Stomach (tissue), 8 donors: ENCODE measurements at regions not wholly inside any gene's neighbourhood (a gene's known extent, or its start where the extent isn't known, plus 50 kb on each side); places are given as distances from the start of the nearest gene placed in this dataset.

ENCODE experiments used
- DNase-seq, 2 donors: peaks; one replicate each; pipeline versions ENCODE4 v3.0.0 to v3.0.0-alpha.2; 2013 to 2019
- H3K27ac ChIP-seq, 5 donors: fragments of 200-600 bp in 4 of 5; sonication (generic) in 4 of 5; one replicate each; pipeline ENCODE4 v1.5.1; 2013 to 2019; ENCODE audit warnings: mild to moderate bottlenecking in 1 of 5, moderate library complexity in 1 of 5
- H3K27me3 ChIP-seq, 3 donors: fragments of 200-600 bp; sonication (generic); one replicate each; pipeline ENCODE4 v1.5.1; 2017 to 2019; ENCODE audit warnings: mixed run types in 1 of 3
- H3K36me3 ChIP-seq, 4 donors: fragments of 200-600 bp; sonication (generic); 1 replicate in 3 of 4; 2 replicates in 1 of 4; pipeline ENCODE4 v1.5.1; 2016 to 2019
- H3K4me1 ChIP-seq, 4 donors: fragments of 200-600 bp; sonication (generic); one replicate each; pipeline ENCODE4 v1.5.1; 2016 to 2019
- H3K4me3 ChIP-seq, 4 donors: fragments of 200-600 bp; sonication (generic) in 3 of 4; one replicate each; pipeline ENCODE4 v1.5.1; 2016 to 2019; ENCODE audit warnings: mild to moderate bottlenecking in 1 of 4
- H3K9me3 ChIP-seq, 4 donors: fragments of 200-600 bp; sonication (generic); one replicate each; pipeline ENCODE4 v1.5.1; 2016 to 2019
- EP300 ChIP-seq: sonication (generic); formaldehyde crosslinking; IDR thresholded peaks from one replicate; pipeline ENCODE4 v1.6.1; 2017; ENCODE audit warnings: antibody characterized with exemption
- POLR2A ChIP-seq, 4 donors: fragments of 450-650 bp; IDR thresholded peaks; one replicate each; pipeline ENCODE4 v1.6.1; 2016; ENCODE audit warnings: antibody characterized with exemption in 4 of 4, control low read depth in 2 of 4, mild to moderate bottlenecking in 1 of 4, moderate library complexity in 1 of 4
- POLR2AphosphoS5 ChIP-seq, 3 donors: sonication (generic); formaldehyde crosslinking; IDR thresholded peaks; one replicate each; pipeline ENCODE4 v1.6.1; 2016; ENCODE audit warnings: antibody characterized with exemption in 3 of 3
- WGBS, 5 donors: extraction: QIAGEN DNeasy Blood & Tissue Kit in 3 of 5; methylation state at CpG; one replicate each; pipeline versions ENCODE4 v1.1.5 to v1.1.7; 2013 to 2018; 5-methylcytosine and 5-hydroxymethylcytosine counted together
- intact Hi-C: fragments of 100-400 bp; cut with DNase I; formaldehyde crosslinking; loops from one replicate; pipeline ENCODE4 v1.15.1; 2023; ENCODE audit warnings: low total_unique reads
- TF ChIP-seq, protein P1 (sequence below), 7 experiments: fragments of 450-650 bp in 4 of 7; fragments of 200-600 bp in 3 of 7; sonication (generic) in 3 of 7; IDR thresholded peaks; one replicate each; pipeline ENCODE4 v1.5.1; 2016 to 2019; ENCODE audit warnings: antibody characterized with exemption in 7 of 7, control low read depth in 2 of 7, mild to moderate bottlenecking in 1 of 7
- donor health status: healthy with polysubstance abuse.
- donor health status: Bipolar disorder and iron deficiency.
- donor health status: healthy.

- DNase-seq = no peak
- H3K4me1 ChIP-seq = no peaks in the 10 kb centered on the region
- 67 to 75% (median 69%) methylated on average over 4 of the region's 4 CpGs for WGBS, 5 donors
- TF ChIP-seq, protein P1, sequence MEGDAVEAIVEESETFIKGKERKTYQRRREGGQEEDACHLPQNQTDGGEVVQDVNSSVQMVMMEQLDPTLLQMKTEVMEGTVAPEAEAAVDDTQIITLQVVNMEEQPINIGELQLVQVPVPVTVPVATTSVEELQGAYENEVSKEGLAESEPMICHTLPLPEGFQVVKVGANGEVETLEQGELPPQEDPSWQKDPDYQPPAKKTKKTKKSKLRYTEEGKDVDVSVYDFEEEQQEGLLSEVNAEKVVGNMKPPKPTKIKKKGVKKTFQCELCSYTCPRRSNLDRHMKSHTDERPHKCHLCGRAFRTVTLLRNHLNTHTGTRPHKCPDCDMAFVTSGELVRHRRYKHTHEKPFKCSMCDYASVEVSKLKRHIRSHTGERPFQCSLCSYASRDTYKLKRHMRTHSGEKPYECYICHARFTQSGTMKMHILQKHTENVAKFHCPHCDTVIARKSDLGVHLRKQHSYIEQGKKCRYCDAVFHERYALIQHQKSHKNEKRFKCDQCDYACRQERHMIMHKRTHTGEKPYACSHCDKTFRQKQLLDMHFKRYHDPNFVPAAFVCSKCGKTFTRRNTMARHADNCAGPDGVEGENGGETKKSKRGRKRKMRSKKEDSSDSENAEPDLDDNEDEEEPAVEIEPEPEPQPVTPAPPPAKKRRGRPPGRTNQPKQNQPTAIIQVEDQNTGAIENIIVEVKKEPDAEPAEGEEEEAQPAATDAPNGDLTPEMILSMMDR (IDR thresholded peaks at IDR 0.05) = no peak
- no peak for TF ChIP-seq POLR2A (IDR thresholded peaks at IDR 0.05)
- no peaks in the 10 kb centered on the region for H3K27me3 ChIP-seq
- H3K9me3 ChIP-seq = peaks cover 0 to 19% (median 4%) of the 10 kb centered on the region in 4 donors
- intact Hi-C loops = no loop called here
- H3K36me3 ChIP-seq = no peaks in the 10 kb centered on the region
- H3K4me3 ChIP-seq = no peak overlapping the region
- H3K27ac ChIP-seq = no peak overlapping the region
Observed at GRCh38 chr4:12555011-12555410, 929.1 kb downstream of the RAB28 start.

- DNase-seq = no peak
- H3K9me3 ChIP-seq = peaks cover 0 to 8% (median 0%) of the 10 kb centered on the region in 4 donors
- intact Hi-C loops = no loop called here
- no peaks in the 10 kb centered on the region for H3K27me3 ChIP-seq
- no peak overlapping the region for H3K4me3 ChIP-seq
- H3K36me3 ChIP-seq = no peaks in the 10 kb centered on the region
- WGBS, 5 donors = 51 to 72% (median 62%) methylated on average over 4 of the region's 4 CpGs
- H3K4me1 ChIP-seq = no peaks in the 10 kb centered on the region
- TF ChIP-seq EP300 (no peak), POLR2AphosphoS5 (IDR thresholded peaks at IDR 0.05) (no peak), POLR2A (IDR thresholded peaks at IDR 0.05) (no peak)
- TF ChIP-seq, protein P1 (IDR thresholded peaks at IDR 0.05) = no peak
- no peak overlapping the region for H3K27ac ChIP-seq
Observed at GRCh38 chr4:12548678-12549077, 935.5 kb downstream of the RAB28 start.

DNA sequence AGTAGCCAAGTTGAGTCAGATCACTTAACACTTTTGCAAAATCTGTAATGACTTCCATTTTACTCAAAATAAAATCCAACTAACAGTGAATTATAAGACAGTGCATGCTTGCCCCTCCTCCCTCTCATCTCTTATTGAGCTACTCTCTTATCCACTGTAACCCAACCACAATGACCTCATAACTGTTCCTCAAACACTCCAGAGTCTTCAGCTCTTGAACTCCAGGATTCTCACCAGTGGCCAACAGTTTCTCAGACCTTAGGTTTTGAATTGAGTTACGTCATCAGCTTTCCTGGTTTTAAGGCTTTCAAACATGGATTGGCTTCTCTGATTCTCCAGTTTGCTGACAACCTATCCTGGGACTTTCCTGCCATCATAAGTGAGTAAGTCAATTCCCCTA, 938.3 kb downstream of the RAB28 start:
- no peak for TF ChIP-seq POLR2AphosphoS5 (IDR thresholded peaks at IDR 0.05)
- Histone ChIP-seq H3K27me3 (no peaks in the 10 kb centered on the region), H3K4me1 (no peaks in the 10 kb centered on the region), H3K4me3 (no peak overlapping the region), H3K9me3 (peaks cover 0 to 4% (median 0%) of the 10 kb centered on the region in 4 donors), H3K27ac (no peak overlapping the region), H3K36me3 (no peaks in the 10 kb centered on the region)
- 0 to 95% (median 83%) methylated on average over 1 of the region's 1 CpG for WGBS, 5 donors
- DNase-seq = no peak
- intact Hi-C loops = no loop called here

DNA sequence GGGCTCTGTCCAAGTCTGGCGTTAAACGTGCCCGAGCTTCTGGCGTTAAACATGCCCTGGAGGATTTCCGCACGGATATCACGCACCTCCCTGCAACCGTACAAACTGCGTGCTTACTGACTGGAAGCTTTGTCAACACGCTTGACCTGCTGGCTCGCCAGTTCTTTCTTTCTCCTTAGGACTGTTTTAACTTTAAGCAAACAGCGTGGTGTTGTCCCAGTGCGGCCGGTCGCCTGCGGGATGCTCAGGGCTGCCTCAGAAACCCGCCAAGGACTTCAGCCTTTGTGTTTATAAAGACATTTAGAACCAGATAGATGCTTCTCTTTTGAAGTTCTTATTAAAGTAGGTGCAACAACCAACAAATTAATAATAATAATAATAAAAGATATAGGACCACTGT, 946.0 kb downstream of the RAB28 start:
- Histone ChIP-seq H3K4me1 (no peaks in the 10 kb centered on the region), H3K9me3 (no peaks in the 10 kb centered on the region), H3K27ac (no peak overlapping the region), H3K36me3 (no peaks in the 10 kb centered on the region), H3K27me3 (no peaks in the 10 kb centered on the region), H3K4me3 (no peak overlapping the region)
- no peak for DNase-seq
- intact Hi-C loops = no loop called here
- TF ChIP-seq EP300 (no peak), POLR2A (IDR thresholded peaks at IDR 0.05) (no peak)
- WGBS, 5 donors = 56 to 88% (median 76%) methylated on average over 17 of the region's 17 CpGs

GRCh38 chr4:12534684-12535083, 949.5 kb downstream of the RAB28 start:
- H3K4me1 ChIP-seq = no peaks in the 10 kb centered on the region
- H3K27me3 ChIP-seq = no peaks in the 10 kb centered on the region
- no peak overlapping the region for H3K4me3 ChIP-seq
- DNase-seq = no peak
- H3K27ac ChIP-seq = no peak overlapping the region
- no peaks in the 10 kb centered on the region for H3K9me3 ChIP-seq
- intact Hi-C loops = no loop called here
- TF ChIP-seq POLR2A (IDR thresholded peaks at IDR 0.05) (no peak), POLR2AphosphoS5 (IDR thresholded peaks at IDR 0.05) (no peak), EP300 (no peak)
- TF ChIP-seq, protein P1 (IDR thresholded peaks at IDR 0.05) = no peak
- no peaks in the 10 kb centered on the region for H3K36me3 ChIP-seq
- WGBS, 5 donors = 84 to 92% (median 89%) methylated on average over 1 of the region's 1 CpG

GRCh38 chr4:12519426-12519825, 964.7 kb downstream of the RAB28 start:
- Histone ChIP-seq H3K4me1 (no peaks in the 10 kb centered on the region), H3K27me3 (no peaks in the 10 kb centered on the region), H3K4me3 (no peak overlapping the region), H3K9me3 (peaks cover 0 to 24% (median 17%) of the 10 kb centered on the region in 4 donors), H3K36me3 (no peaks in the 10 kb centered on the region), H3K27ac (no peak overlapping the region)
- no peak for TF ChIP-seq EP300
- DNase-seq = no peak
- intact Hi-C loops = no loop called here
